Fibroblast of lung (primary cell): ENCODE measurements at regions not wholly inside any gene's neighbourhood (a gene's known extent, or its start where the extent isn't known, plus 50 kb on each side); places are given as distances from the start of the nearest gene placed in this dataset.

Experiments
- EZH2 ChIP-seq: IDR thresholded peaks from 2 replicates; pipeline ENCODE4 v1.5.1; 2012; ENCODE audit warnings: low read length, control low read depth, mild to moderate bottlenecking; ENCODE audit errors: missing control alignments
- TF ChIP-seq, protein P1 (sequence below), 2 donors: IDR thresholded peaks in 1 of 2; conservative IDR thresholded peaks in 1 of 2; 1 replicate in 1 of 2; 2 replicates in 1 of 2; pipeline ENCODE4 v1.5.1; 2011 to 2012; ENCODE audit warnings: low read length in 2 of 2, control low read depth in 1 of 2, inconsistent platforms in 1 of 2, low read depth in 1 of 2, mild to moderate bottlenecking in 1 of 2

DNA sequence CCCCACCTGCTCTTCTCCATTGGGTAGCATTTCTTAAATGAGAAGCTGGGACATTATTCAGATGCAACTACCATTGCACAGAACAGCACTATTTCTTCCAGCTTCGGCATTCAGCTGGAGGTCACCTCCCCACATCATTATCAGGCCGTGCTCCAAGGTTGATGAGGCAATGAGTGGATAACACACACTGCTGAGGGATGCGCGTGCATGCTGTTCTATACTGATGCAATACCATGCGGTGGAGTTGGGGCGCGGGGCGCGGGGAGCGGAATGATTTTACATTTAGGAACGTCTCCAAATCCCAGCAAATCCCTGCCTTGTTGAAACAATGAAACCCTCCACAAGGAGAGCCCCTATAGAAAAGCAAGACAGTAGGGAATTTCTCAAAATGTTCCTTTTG, 283.4 kb downstream of the GRIN2B start:
- TF ChIP-seq, protein P1, sequence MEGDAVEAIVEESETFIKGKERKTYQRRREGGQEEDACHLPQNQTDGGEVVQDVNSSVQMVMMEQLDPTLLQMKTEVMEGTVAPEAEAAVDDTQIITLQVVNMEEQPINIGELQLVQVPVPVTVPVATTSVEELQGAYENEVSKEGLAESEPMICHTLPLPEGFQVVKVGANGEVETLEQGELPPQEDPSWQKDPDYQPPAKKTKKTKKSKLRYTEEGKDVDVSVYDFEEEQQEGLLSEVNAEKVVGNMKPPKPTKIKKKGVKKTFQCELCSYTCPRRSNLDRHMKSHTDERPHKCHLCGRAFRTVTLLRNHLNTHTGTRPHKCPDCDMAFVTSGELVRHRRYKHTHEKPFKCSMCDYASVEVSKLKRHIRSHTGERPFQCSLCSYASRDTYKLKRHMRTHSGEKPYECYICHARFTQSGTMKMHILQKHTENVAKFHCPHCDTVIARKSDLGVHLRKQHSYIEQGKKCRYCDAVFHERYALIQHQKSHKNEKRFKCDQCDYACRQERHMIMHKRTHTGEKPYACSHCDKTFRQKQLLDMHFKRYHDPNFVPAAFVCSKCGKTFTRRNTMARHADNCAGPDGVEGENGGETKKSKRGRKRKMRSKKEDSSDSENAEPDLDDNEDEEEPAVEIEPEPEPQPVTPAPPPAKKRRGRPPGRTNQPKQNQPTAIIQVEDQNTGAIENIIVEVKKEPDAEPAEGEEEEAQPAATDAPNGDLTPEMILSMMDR (conservative IDR thresholded peaks at IDR 0.05 in 1 of 2, IDR thresholded peaks at IDR 0.05 in 1 of 2; ENCODE audit: low read depth in 1 of 2, low read length in 2 of 2), result no peak
- TF ChIP-seq EZH2, result no peak
